H9 (cell line): ENCODE measurements at regions not wholly inside any gene's neighbourhood (a gene's known extent, or its start where the extent isn't known, plus 50 kb on each side); places are given as distances from the start of the nearest gene placed in this dataset.
A peak's percentile ranks its signal among the peaks of the same experiment; 100 is the strongest.

Source experiments
- DNase-seq: peaks from one replicate; pipeline ENCODE4 v3.0.0-alpha.2; 2017
- H2AFZ ChIP-seq: one replicate; pipeline ENCODE4 v1.6.1; 2013; ENCODE audit warnings: mild to moderate bottlenecking, low read length, control low read depth, moderate library complexity
- H2AK5ac ChIP-seq: 2 replicates; pipeline ENCODE4 v1.6.1; 2013; ENCODE audit warnings: low read length, control low read depth, mixed read lengths; ENCODE audit not compliant: insufficient read length
- H2BK120ac ChIP-seq: one replicate; pipeline ENCODE4 v1.6.1; 2013; ENCODE audit warnings: low read depth, mild to moderate bottlenecking, low read length, control low read depth, inconsistent platforms; ENCODE audit not compliant: poor library complexity, severe bottlenecking
- H2BK12ac ChIP-seq: 2 replicates; pipeline ENCODE4 v1.6.1; 2013; ENCODE audit warnings: low read length, control low read depth, mixed read lengths, low read depth; ENCODE audit not compliant: insufficient read length
- H2BK15ac ChIP-seq: 2 replicates; pipeline ENCODE4 v1.6.1; 2013; ENCODE audit warnings: low read depth, low read length, control low read depth
- H2BK20ac ChIP-seq: one replicate; pipeline ENCODE4 v1.6.1; 2013; ENCODE audit warnings: low read depth, mild to moderate bottlenecking, low read length, control low read depth, inconsistent platforms; ENCODE audit not compliant: poor library complexity, severe bottlenecking
- H2BK5ac ChIP-seq: 2 replicates; pipeline ENCODE4 v1.6.1; 2013; ENCODE audit warnings: low read length, control low read depth, mixed read lengths; ENCODE audit not compliant: insufficient read length
- H3K14ac ChIP-seq: 2 replicates; pipeline ENCODE4 v1.6.1; 2013; ENCODE audit warnings: low read length, control low read depth; ENCODE audit not compliant: insufficient read depth
- H3K18ac ChIP-seq: 2 replicates; pipeline ENCODE4 v1.6.1; 2013; ENCODE audit warnings: low read depth, mild to moderate bottlenecking, mixed read lengths, low read length, control low read depth; ENCODE audit not compliant: insufficient read length
- H3K23ac ChIP-seq: 2 replicates; pipeline ENCODE4 v1.6.1; 2013; ENCODE audit warnings: low read length, control low read depth, mixed read lengths, low read depth; ENCODE audit not compliant: insufficient read length
- H3K23me2 ChIP-seq: 2 replicates; pipeline ENCODE4 v1.6.1; 2013; ENCODE audit warnings: low read depth, mild to moderate bottlenecking, mixed read lengths, low read length, control low read depth; ENCODE audit not compliant: insufficient read length, poor library complexity, severe bottlenecking
- H3K27ac ChIP-seq: 2 replicates; pipeline ENCODE4 v1.5.1; 2013; ENCODE audit warnings: low read length, control low read depth, mixed read lengths, low read depth; ENCODE audit not compliant: insufficient read length
- H3K27me3 ChIP-seq: 2 replicates; pipeline ENCODE4 v1.6.1; 2013; ENCODE audit warnings: low read length, control low read depth, inconsistent platforms; ENCODE audit not compliant: insufficient read depth
- H3K4ac ChIP-seq: 2 replicates; pipeline ENCODE4 v1.6.1; 2013; ENCODE audit warnings: low read depth, mild to moderate bottlenecking, control low read depth, inconsistent platforms, low read length, moderate library complexity
- H3K4me1 ChIP-seq: 2 replicates; pipeline ENCODE4 v1.6.1; 2013; ENCODE audit warnings: low read length, control low read depth, inconsistent platforms; ENCODE audit not compliant: insufficient read depth
- H3K4me2 ChIP-seq: 2 replicates; pipeline ENCODE4 v1.6.1; 2013; ENCODE audit warnings: low read length, control low read depth, mixed read lengths; ENCODE audit not compliant: insufficient read length, insufficient read depth
- H3K56ac ChIP-seq: 2 replicates; pipeline ENCODE4 v1.6.1; 2013; ENCODE audit warnings: low read depth, mild to moderate bottlenecking, mixed read lengths, low read length, control low read depth; ENCODE audit not compliant: insufficient read length
- H3K79me1 ChIP-seq: 2 replicates; pipeline ENCODE4 v1.6.1; 2013; ENCODE audit warnings: low read depth, mild to moderate bottlenecking, moderate library complexity, low read length, control low read depth, inconsistent platforms; ENCODE audit not compliant: insufficient read depth, poor library complexity, severe bottlenecking
- H3K79me2 ChIP-seq: 2 replicates; pipeline ENCODE4 v1.6.1; 2013; ENCODE audit warnings: low read length, control low read depth, inconsistent platforms; ENCODE audit not compliant: insufficient read depth
- H3K9ac ChIP-seq: 2 replicates; pipeline ENCODE4 v1.6.1; 2013; ENCODE audit warnings: low read length, control low read depth, mixed read lengths; ENCODE audit not compliant: insufficient read length; ENCODE audit errors: extremely low read depth
- H3K9me3 ChIP-seq: one replicate; pipeline ENCODE4 v1.6.1; 2013; ENCODE audit warnings: low read depth, low read length, inconsistent platforms; ENCODE audit not compliant: control insufficient read depth
- H3T11ph ChIP-seq: one replicate; pipeline ENCODE4 v1.6.1; 2013; ENCODE audit warnings: mild to moderate bottlenecking, low read length, control low read depth, inconsistent platforms
- H4K20me1 ChIP-seq: one replicate; pipeline ENCODE4 v1.6.1; 2013; ENCODE audit not compliant: control insufficient read depth, insufficient read length, insufficient read depth
- H4K5ac ChIP-seq: 2 replicates; pipeline ENCODE4 v1.6.1; 2013; ENCODE audit warnings: low read depth, mild to moderate bottlenecking, mixed read lengths, low read length, control low read depth; ENCODE audit not compliant: insufficient read length
- H4K8ac ChIP-seq: replicated peaks from 2 replicates; pipeline ENCODE4 v1.6.1; 2013; ENCODE audit warnings: low read length, control low read depth, mixed read lengths, low read depth; ENCODE audit not compliant: insufficient read length
- H4K91ac ChIP-seq: 2 replicates; pipeline ENCODE4 v1.6.1; 2013; ENCODE audit warnings: low read depth, mild to moderate bottlenecking, moderate library complexity, mixed read lengths, low read length, control low read depth; ENCODE audit not compliant: insufficient read length
- H3K27ac Mint-ChIP-seq, 3 experiments: 2 replicates in 2 of 3; 3 replicates in 1 of 3; pipeline ENCODE4 v1.8.0; 2020 to 2021; ENCODE audit warnings: mixed read lengths in 3 of 3, mild to moderate bottlenecking in 1 of 3, moderate library complexity in 1 of 3
- H3K27me3 Mint-ChIP-seq: 2 replicates; pipeline ENCODE4 v1.8.0; 2021; ENCODE audit warnings: low read depth, mild to moderate bottlenecking, moderate library complexity, mixed read lengths
- H3K36me3 Mint-ChIP-seq, 3 experiments: 2 replicates in 2 of 3; 3 replicates in 1 of 3; pipeline ENCODE4 v1.8.0; 2020 to 2021; ENCODE audit warnings: low read depth in 3 of 3, mixed read lengths in 3 of 3; ENCODE audit not compliant: insufficient read depth in 1 of 3
- H3K4me1 Mint-ChIP-seq, 2 experiments: 2 replicates each; pipeline ENCODE4 v1.8.0; 2020; ENCODE audit warnings: mixed read lengths in 2 of 2
- H3K4me3 Mint-ChIP-seq, 2 experiments: 2 replicates in 1 of 2; 3 replicates in 1 of 2; pipeline ENCODE4 v1.8.0; 2020 to 2021; ENCODE audit warnings: mild to moderate bottlenecking in 2 of 2, mixed read lengths in 2 of 2, moderate library complexity in 1 of 2
- H3K9me3 Mint-ChIP-seq, 2 experiments: 2 replicates in 1 of 2; 3 replicates in 1 of 2; pipeline ENCODE4 v1.8.0; 2020; ENCODE audit warnings: mild to moderate bottlenecking in 2 of 2, mixed read lengths in 2 of 2, moderate library complexity in 1 of 2
- CTCF ChIP-seq: fragments of 200-600 bp; sonication (generic); conservative IDR thresholded peaks from 3 replicates; pipeline ENCODE4 v1.8.0; 2021; ENCODE audit warnings: antibody characterized with exemption, mild to moderate bottlenecking
- WGBS: extraction: QIAGEN DNeasy Blood & Tissue Kit; methylation state at CpG from one replicate; pipeline ENCODE4 v1.1.7; 2013; ENCODE audit warnings: missing lambda C conversion rate, low lambda C conversion rate, mixed read lengths; ENCODE audit not compliant: insufficient read length; ENCODE audit errors: extremely low coverage; 5-methylcytosine and 5-hydroxymethylcytosine counted together

- no peak overlapping the region for H3K18ac ChIP-seq
- H3K4me1 ChIP-seq: no peaks in the 10 kb centered on the region
- Mint-ChIP-seq H3K9me3 (peaks cover 0 to under 1% of the 10 kb centered on the region in 2 experiments; a peak in 1 of 5 replicates), H3K4me1 (peaks cover 33 to 36% of the 10 kb centered on the region in 2 experiments), H3K27ac (peak overlapping the region in 1 of 3 experiments; percentile 25; a peak in 1 of 7 replicates), H3K36me3 (no peaks in the 10 kb centered on the region), H3K27me3 (no peaks in the 10 kb centered on the region; the same call in 1 of the 2 replicates), H3K4me3 (no peak overlapping the region)
- no peak overlapping the region for H2BK5ac ChIP-seq
- no peak overlapping the region for H2BK20ac ChIP-seq
- H4K8ac ChIP-seq: no peak overlapping the region
- H4K5ac ChIP-seq: no peak overlapping the region
- no peak overlapping the region for H2AK5ac ChIP-seq
- no peaks in the 10 kb centered on the region for H3K23me2 ChIP-seq
- no peaks in the 10 kb centered on the region for H3K27me3 ChIP-seq
- H4K20me1 ChIP-seq: no peaks in the 10 kb centered on the region
- no peaks in the 10 kb centered on the region for H3K79me2 ChIP-seq
- no peak overlapping the region for H2BK12ac ChIP-seq
- H3K14ac ChIP-seq: no peak overlapping the region
- H3K4ac ChIP-seq: no peak overlapping the region
- no peaks in the 10 kb centered on the region for H3K9me3 ChIP-seq
- no peak overlapping the region for H2BK15ac ChIP-seq
- no peak overlapping the region for H2BK120ac ChIP-seq
- no peaks in the 10 kb centered on the region for H3K79me1 ChIP-seq
- no peak overlapping the region for H4K91ac ChIP-seq
- H3K9ac ChIP-seq: no peak overlapping the region
- no peak for TF ChIP-seq CTCF
- no CpG with 5 or more reads among the region's 9 CpGs for WGBS
- no peak overlapping the region for H3K56ac ChIP-seq
- no peak overlapping the region for H3K4me2 ChIP-seq
- H2AFZ ChIP-seq: no peak overlapping the region
- H3T11ph ChIP-seq: no peak overlapping the region
- H3K23ac ChIP-seq: no peak overlapping the region
- DNase-seq: no peak
- H3K27ac ChIP-seq: no peak overlapping the region
Measured at GRCh38 chr2:22198381-22199283, 1074.9 kb downstream of the TDRD15 start.
